Common myeloid progenitor, CD34-positive (primary cell): ENCODE measurements at regions not wholly inside any gene's neighbourhood (a gene's known extent, or its start where the extent isn't known, plus 50 kb on each side); places are given as distances from the start of the nearest gene placed in this dataset.

Experiments used
- CTCF ChIA-PET: fragments of 350-600 bp; sonication (Branson Sonifier 250); formaldehyde crosslinking; loops from one replicate; lab custom pipeline; 2021; ENCODE audit warnings: antibody characterized with exemption; lab: Charles Lee
- POLR2A ChIA-PET: fragments of 350-600 bp; sonication (Branson Sonifier 250); formaldehyde crosslinking; loops from one replicate; lab custom pipeline; 2021; ENCODE audit warnings: antibody characterized with exemption; lab: Charles Lee
- DNase-seq, 3 donors: peaks; one replicate each; pipeline versions ENCODE4 v3.0.0 to v3.0.0-alpha.2; 2013
- H3K27ac ChIP-seq, 2 experiments: 1 replicate in 1 of 2; 2 replicates in 1 of 2; pipeline ENCODE4 v1.7.0; 2013; ENCODE audit warnings: inconsistent platforms in 2 of 2, low read length in 2 of 2, mild to moderate bottlenecking in 2 of 2, low read depth in 1 of 2, moderate library complexity in 1 of 2; ENCODE audit not compliant: severe bottlenecking in 2 of 2, insufficient read depth in 1 of 2, poor library complexity in 1 of 2
- H3K27me3 ChIP-seq, 5 experiments: replicated peaks in 2 of 5; 1 replicate in 3 of 5; 2 replicates in 2 of 5; pipeline versions ENCODE4 v1.6.1 to v1.7.0; 2013; ENCODE audit warnings: low read length in 4 of 5, mild to moderate bottlenecking in 2 of 5, moderate library complexity in 2 of 5, inconsistent platforms in 1 of 5; ENCODE audit not compliant: insufficient read depth in 5 of 5, control insufficient read depth in 4 of 5
- H3K36me3 ChIP-seq, 4 experiments: 1 replicate in 2 of 4; 2 replicates in 2 of 4; pipeline versions ENCODE4 v1.6.1 to v1.7.0; 2013; ENCODE audit warnings: low read length in 3 of 4, control low read depth in 1 of 4, mild to moderate bottlenecking in 1 of 4; ENCODE audit not compliant: control insufficient read depth in 4 of 4, insufficient read depth in 4 of 4
- H3K4me1 ChIP-seq, 4 experiments: 1 replicate in 3 of 4; 2 replicates in 1 of 4; pipeline versions ENCODE4 v1.6.1 to v1.7.1; 2013; ENCODE audit warnings: low read length in 3 of 4, mild to moderate bottlenecking in 3 of 4, control low read depth in 1 of 4, inconsistent platforms in 1 of 4, moderate library complexity in 1 of 4; ENCODE audit not compliant: control insufficient read depth in 4 of 4, insufficient read depth in 4 of 4; ENCODE audit errors: control extremely low read depth in 1 of 4
- H3K4me3 ChIP-seq, 7 experiments: 1 replicate in 4 of 7; 2 replicates in 3 of 7; pipeline versions ENCODE4 v1.5.1 to v1.7.0; 2013; ENCODE audit warnings: mild to moderate bottlenecking in 7 of 7, low read length in 6 of 7, moderate library complexity in 6 of 7, inconsistent platforms in 2 of 7, low read depth in 2 of 7, control low read depth in 1 of 7; ENCODE audit not compliant: insufficient read depth in 4 of 7, control insufficient read depth in 1 of 7; ENCODE audit errors: extremely low read depth in 1 of 7
- H3K9me3 ChIP-seq, 5 experiments: 1 replicate in 4 of 5; 2 replicates in 1 of 5; pipeline versions ENCODE4 v1.6.1 to v1.7.1; 2013; ENCODE audit warnings: low read length in 4 of 5, mild to moderate bottlenecking in 2 of 5, inconsistent platforms in 1 of 5, low read depth in 1 of 5, moderate library complexity in 1 of 5; ENCODE audit not compliant: control insufficient read depth in 4 of 5, insufficient read depth in 2 of 5; ENCODE audit errors: control extremely low read depth in 1 of 5
- WGBS: methylation state at CpG from one replicate; pipeline ENCODE4 v1.1.5; 2013; ENCODE audit not compliant: insufficient coverage; 5-methylcytosine and 5-hydroxymethylcytosine counted together

DNA sequence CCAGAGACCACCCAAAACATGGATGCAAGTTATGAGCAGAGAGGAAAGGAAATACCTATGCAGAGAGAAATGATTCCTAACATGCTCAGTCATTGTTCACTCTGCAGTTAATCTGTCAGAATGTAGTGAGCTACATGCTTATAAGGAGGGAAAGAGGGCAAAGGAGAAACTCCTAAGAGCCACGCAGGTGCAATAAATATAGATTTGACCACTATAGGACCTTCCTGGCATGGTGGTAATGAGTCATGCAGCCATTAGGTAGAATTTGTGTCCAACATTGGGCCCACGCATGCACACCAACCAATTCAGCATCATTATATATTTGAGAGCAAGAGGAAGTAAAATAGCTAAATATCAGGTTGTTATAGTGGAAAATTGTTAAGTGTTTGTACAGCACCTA lies 699.9 kb downstream of the DSC3 start:
- ChIA-PET CTCF (interaction anchor here (1.2 kb wide), 1 partner anchor 12 kb away, joined by 3 read pairs; no protein-coding TSS in a partner anchor), POLR2A (no interaction called here)
- Histone ChIP-seq H3K9me3 (no peaks in the 10 kb centered on the region), H3K36me3 (no peaks in the 10 kb centered on the region), H3K4me3 (no peak overlapping the region), H3K4me1 (no peaks in the 10 kb centered on the region), H3K27ac (no peak overlapping the region), H3K27me3 (no peaks in the 10 kb centered on the region)
- DNase-seq: no peak
- WGBS: 60% methylated on average over 1 of the region's 2 CpGs

DNA sequence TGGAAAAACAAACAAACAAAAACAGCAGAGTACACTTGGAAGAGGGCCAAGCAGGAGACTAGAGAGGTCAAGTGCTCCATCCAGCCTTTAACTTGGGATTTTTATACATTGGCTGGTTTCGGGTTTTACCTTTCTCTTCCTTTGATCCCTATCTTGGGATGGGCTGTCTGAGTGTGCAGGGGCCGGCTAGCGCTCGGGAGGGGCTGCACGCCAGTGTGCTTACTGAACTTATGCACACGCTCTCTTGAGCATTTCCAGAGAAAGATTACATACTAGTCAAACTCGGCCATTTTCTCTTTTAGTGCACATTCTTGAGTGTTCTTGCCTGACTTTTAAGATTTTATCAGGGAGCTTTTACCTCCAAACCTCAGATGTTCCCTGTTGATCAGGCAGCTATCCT lies 707.8 kb downstream of the DSC3 start:
- POLR2A ChIA-PET: no interaction called here
- no peaks in the 10 kb centered on the region for H3K4me1 ChIP-seq

DNA sequence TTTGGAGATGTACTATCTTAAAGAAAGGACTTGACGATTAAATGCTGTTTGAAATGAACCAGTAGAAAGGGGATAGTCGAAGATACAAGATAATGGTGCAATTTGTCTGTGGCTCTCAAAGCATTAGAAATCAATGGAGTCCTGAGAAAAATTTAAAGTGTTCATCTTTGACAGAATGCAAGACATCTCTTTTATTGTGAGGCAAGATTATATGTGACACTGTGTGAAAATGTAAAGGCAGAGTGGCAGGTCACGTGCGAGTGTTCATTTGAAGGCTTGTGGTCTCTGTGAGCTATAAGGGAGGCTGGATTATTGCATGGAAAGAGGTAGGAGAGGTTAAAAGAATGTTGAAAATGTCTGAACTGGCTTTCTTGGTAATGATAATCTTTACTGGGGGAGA lies 709.2 kb downstream of the DSC3 start:
- Histone ChIP-seq H3K4me1 (no peaks in the 10 kb centered on the region), H3K9me3 (no peaks in the 10 kb centered on the region), H3K27me3 (no peaks in the 10 kb centered on the region), H3K4me3 (no peak overlapping the region), H3K36me3 (no peaks in the 10 kb centered on the region), H3K27ac (no peak overlapping the region)
- CTCF ChIA-PET: no interaction called here
- 100% methylated on average over 4 of the region's 4 CpGs for WGBS
- POLR2A ChIA-PET: no interaction called here
- no peak for DNase-seq

More for the DNA sequence above, 707.8 kb downstream of the DSC3 start:
- H3K4me3 ChIP-seq: no peak overlapping the region
- H3K27me3 ChIP-seq: no peaks in the 10 kb centered on the region
- H3K27ac ChIP-seq: no peak overlapping the region
- H3K9me3 ChIP-seq: no peaks in the 10 kb centered on the region
- no peak for DNase-seq
- H3K36me3 ChIP-seq: no peaks in the 10 kb centered on the region
- CTCF ChIA-PET: no interaction called here
- WGBS: 98% methylated on average over 6 of the region's 7 CpGs

DNA sequence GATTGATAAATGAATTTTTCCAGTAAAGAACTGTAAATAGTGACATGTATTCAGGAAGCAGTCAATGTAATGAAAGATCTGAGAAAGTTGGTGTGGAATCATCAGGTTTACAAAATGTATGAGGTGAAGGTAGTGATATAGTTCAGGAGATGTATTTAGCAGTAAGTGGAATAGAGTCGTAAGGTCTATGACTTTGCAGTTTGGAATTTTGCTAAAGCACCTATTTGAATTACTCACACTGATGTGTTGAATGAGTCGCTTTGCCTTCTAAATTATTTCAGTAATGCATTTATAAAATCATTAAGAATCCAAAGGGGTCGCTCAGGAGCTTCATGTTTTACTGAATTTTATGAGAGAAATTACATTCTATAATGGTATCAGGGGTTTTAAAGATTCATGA lies 713.7 kb downstream of the DSC3 start:
- Histone ChIP-seq H3K4me1 (no peaks in the 10 kb centered on the region), H3K4me3 (no peak overlapping the region), H3K27ac (no peak overlapping the region), H3K9me3 (no peaks in the 10 kb centered on the region), H3K36me3 (no peaks in the 10 kb centered on the region), H3K27me3 (no peaks in the 10 kb centered on the region)
- DNase-seq: no peak
- POLR2A ChIA-PET: no interaction called here
- CTCF ChIA-PET: no interaction called here
- WGBS: no CpG with 5 or more reads among the region's 3 CpGs

DNA sequence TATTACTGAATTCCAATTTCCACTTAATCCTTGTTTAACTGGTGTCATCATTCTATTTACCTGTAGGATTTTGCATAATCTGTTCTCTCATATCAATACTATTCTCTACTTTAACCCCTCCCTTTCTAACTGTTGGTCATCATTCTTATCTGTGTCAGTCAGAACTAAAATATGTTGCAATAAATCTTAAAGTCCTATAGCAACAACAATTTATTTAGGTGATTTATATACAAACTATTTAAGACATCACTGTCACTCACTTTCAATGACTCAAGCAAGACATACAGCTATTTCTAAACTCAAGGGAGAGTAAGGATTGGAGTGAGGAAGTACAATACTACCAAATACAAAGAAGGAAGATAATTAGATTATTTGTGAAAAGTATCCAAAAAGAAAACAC lies 740.4 kb downstream of the DSC3 start:
- no peaks in the 10 kb centered on the region for H3K36me3 ChIP-seq
- H3K4me1 ChIP-seq: no peaks in the 10 kb centered on the region
- DNase-seq: no peak
- ChIA-PET POLR2A (no interaction called here), CTCF (no interaction called here)
- no peak overlapping the region for H3K27ac ChIP-seq
- no peaks in the 10 kb centered on the region for H3K9me3 ChIP-seq
- no peaks in the 10 kb centered on the region for H3K27me3 ChIP-seq
- no peak overlapping the region for H3K4me3 ChIP-seq

DNA sequence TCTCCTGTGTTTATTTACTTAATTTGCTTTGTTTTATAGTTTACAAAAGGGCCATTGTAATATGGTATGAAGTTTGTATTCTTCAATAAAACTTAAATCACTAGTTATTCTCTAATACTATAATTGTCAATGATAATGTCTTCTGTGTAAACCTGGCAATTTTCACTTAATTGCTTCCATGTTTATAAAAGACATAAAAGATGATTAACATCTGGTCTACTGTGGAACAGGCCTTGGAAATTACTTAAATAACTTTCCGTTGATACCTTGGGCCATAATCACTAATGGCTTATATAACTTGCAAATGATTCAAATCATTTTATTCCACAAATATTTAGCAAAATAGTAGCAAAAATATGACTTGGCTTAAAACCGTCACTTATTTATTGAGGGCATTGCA lies 743.8 kb downstream of the DSC3 start:
- no peaks in the 10 kb centered on the region for H3K4me1 ChIP-seq
- DNase-seq: no peak
- no peaks in the 10 kb centered on the region for H3K36me3 ChIP-seq
- no peak overlapping the region for H3K4me3 ChIP-seq
- ChIA-PET POLR2A (no interaction called here), CTCF (no interaction called here)
- no peak overlapping the region for H3K27ac ChIP-seq
- H3K9me3 ChIP-seq: no peaks in the 10 kb centered on the region
- no CpG with 5 or more reads among the region's 2 CpGs for WGBS
- no peaks in the 10 kb centered on the region for H3K27me3 ChIP-seq

DNA sequence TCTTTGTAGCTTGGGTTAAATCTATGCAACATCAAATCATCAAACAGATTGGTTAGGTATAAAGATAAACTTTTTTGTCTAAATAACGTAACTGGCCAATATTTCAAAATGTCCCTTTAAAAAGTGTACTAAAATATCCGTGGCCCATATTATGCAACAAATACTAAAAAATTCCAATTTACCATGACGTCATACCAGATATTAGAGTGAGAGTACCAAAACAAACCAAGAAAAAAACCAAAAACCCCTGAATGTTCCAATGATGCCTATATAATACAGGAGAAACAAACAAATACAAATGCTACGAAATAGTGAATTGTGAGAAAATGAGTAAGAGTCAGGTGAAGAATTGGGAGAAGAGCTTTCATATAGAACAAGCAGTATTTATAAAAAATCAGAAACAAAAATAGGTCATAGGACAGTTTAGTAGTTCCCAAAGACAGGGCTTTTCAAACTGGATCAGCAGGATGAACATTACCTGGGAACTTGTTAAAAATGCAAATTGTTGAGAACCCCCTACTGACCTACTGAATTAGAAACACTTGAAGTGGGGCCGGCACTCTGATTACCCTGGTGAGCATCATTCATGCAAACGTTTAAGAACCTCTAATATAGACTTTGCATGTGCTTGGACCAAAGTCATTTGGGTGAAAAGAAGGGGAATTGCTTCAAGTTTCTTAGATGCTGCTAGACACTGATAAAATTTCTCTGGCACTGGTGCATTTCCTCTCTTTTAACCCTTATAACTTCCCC lies 753.7 kb downstream of the DSC3 start:
- H3K36me3 ChIP-seq: no peaks in the 10 kb centered on the region
- H3K27ac ChIP-seq: no peak overlapping the region
- no peaks in the 10 kb centered on the region for H3K4me1 ChIP-seq
- H3K27me3 ChIP-seq: no peaks in the 10 kb centered on the region
- CTCF ChIA-PET: interaction anchor here (1.2 kb wide), 1 partner anchor 13 kb away, joined by 3 read pairs; no protein-coding TSS in a partner anchor
- no peak for DNase-seq
- WGBS: 0% methylated on average over 2 of the region's 6 CpGs
- H3K4me3 ChIP-seq: no peak overlapping the region
- no peaks in the 10 kb centered on the region for H3K9me3 ChIP-seq
- POLR2A ChIA-PET: no interaction called here
